Left lobe of liver (tissue), 2 donors: ENCODE measurements at regions not wholly inside any gene's neighbourhood (a gene's known extent, or its start where the extent isn't known, plus 50 kb on each side); places are given as distances from the start of the nearest gene placed in this dataset.
A peak's percentile ranks its signal among the peaks of the same experiment; 100 is the strongest.
"Not testable (repeated sequence)": the region's sequence is repeated elsewhere in the genome, so short reads cannot be mapped to it uniquely, and the experiment has no call there.

ENCODE experiments used
- ATAC-seq: fragments of 200-7000 bp; cut with Tn5 transposase; one replicate; pipeline ENCODE4 v1.9.1; 2020; ENCODE audit warnings: mild to moderate bottlenecking, moderate library complexity
- DNase-seq: peaks from one replicate; pipeline ENCODE4 v3.0.0-alpha.2; 2020; ENCODE audit warnings: low spot score
- donor health status: DM: no; HTN: no; CAD: no; lungs with moderate emphysema.
- donor health status: DM: no; HTN: yes; CAD: no.

DNA sequence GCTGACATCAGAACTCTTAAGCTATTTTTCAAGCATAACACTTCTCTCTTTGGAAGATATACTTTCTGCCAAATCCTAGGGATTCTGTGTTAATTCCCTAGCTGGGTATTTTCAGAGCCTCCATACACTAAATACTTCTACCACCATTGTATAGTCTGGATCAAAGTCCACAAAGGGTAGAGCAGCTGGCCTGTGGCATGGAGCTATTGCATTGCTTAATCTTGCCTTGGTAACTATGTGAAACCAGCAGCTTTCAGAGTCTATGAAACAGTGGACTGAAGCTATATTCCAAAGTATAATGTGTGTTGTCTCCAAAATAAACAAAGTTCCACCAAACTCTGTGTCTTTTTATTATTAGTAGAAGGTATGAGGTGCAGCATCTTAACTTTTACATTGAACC is 296.9 kb upstream of the CDH19 start:
- no peak for DNase-seq
- ATAC-seq, result peak; percentile 23

DNA sequence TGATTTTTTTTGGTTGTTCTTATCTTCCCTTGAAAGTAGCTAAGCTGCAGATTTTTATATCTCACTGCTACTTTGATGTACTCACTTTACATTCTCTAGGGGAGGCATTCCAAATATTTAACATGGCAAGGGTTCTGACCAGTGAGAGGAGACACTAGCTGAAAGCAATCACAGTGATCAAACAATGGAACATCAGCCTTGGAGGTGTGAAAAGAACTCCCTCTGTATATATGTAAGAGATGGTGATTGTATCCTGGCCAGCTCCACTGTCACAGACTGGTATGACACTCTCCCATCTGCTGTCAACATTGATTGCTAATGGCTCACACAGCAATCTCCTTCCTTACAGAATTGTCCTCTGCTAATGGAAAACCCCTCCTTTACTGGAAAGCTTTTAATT is 291.7 kb upstream of the CDH19 start:
- DNase-seq (no peak), ATAC-seq (no peak)

DNA sequence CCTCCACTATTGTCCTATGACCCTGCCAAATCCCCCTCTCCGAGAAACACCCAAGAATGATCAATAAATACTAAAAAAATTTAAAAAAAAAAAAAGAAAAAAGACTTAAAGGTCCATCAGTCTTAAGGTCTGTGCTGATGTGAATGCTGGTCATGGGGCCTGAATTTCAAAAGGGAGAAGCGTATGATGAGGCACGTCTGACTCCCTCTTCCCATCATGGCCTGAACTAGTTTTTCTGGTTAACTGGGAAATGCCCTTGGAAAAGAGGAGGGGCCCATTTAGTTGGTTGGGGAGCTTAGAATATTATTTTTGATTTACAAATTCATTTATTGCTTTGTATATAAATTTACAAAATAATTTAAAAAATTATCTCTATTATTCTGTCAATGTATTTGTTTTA is 291.0 kb upstream of the CDH19 start:
- DNase-seq (no peak), ATAC-seq (no peak)

DNA sequence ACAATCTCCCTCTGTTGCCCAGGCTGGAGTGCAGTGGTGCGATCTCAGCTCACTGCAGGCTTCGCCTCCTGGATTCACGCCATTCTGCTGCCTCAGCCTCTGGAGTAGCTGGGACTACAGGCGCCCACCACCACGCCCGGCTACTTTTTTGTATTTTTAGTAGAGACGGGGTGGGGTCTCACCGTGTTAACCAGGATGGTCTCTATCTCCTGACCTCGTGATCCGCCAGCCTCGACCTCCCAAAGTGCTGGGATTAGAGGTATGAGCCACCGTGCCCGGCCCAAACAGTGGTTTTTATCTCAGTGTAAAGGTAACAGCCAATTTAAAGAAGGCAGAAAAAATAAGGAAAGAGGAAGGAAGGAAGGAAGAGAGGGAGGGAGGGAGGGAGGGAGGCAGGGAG is 288.5 kb upstream of the CDH19 start:
- not testable (repeated sequence) for DNase-seq, ATAC-seq

DNA sequence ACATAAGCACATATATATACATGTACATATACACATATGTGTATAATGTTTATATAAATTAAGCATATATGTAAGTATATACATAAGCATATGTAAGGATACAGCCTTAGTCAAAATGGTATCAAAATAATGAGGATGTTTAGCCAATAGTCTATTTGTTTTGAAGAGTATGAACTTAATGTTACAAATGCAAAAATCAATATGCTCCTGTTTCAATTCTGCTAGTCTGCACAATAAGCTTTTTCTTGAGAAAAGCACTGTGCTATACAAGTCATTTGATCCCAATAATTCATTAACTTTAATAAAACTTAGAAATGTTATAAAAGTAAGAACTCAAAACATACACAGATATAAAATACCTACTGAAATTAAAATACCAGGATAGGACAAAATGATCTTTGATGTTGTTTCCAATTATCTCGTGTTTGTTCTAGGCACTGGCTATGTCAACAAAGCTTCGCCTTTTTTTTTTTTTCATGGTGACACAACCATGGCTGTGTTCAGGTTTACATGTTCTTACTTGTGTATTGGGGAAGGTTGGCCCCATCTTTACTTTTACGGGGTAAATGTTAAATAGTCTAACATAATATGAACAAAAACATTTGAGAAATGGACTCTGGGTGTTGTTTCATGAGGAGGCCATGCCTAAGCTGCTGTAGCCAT is 271.1 kb upstream of the CDH19 start:
- DNase-seq (no peak), ATAC-seq (peak; percentile 82)

DNA sequence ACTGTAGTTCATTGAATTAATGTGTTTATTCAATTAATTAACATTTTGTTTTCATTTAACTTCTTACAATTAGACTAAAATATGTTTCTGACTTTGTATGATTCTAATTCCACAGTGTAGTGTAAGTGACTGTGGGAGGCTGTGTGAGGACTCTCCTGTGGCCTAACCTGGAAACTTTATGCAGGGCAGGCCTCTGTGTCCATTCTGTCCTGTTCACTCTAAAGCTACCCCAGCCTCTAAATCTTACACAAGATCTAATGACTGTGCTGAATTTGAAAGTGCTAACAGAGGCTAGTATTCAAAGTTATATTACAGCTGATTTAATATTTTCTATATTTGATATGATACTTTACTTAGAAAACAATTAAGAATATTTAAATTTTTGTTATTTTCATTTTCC is 270.5 kb upstream of the CDH19 start:
- DNase-seq (no peak), ATAC-seq (peak; percentile 67)

DNA sequence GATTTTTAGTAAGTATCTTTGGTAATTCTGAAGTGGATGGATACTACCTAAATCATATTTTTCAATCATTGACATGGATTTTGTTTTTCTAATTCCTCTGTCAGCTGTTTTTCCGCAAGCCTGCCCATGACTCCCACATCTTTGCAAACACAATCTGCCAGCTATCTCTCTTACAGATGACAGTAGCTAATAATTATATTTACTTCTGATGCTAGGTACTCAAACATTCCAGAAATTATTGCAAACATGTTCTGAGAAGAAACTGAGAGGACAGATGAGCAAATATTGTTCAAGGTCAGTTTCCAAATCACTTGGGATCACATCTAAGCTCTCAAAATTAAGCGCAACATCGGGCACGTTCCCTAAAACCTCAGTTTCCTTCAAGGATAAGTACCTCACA is 270.0 kb upstream of the CDH19 start:
- DNase-seq (no peak), ATAC-seq (peak; percentile 45)

DNA sequence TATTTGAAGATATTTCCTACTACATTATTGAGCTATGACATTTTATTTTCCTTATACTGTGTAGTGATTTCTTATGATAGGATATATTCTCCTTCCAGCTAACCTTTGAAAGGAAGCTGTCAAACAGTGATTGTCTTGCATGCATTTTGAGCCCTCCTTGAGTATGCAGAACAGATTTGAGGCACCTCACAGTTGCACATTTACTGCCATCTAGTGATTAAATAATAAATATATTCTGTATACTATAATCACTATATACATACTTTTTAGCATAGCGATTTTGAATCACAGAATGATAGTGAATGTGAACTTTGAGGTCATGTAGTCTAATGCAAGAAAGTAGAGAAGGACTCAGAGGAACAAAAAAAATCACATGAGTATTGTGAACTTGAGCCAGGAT is 268.4 kb upstream of the CDH19 start:
- DNase-seq (no peak), ATAC-seq (peak; percentile 62)

DNA sequence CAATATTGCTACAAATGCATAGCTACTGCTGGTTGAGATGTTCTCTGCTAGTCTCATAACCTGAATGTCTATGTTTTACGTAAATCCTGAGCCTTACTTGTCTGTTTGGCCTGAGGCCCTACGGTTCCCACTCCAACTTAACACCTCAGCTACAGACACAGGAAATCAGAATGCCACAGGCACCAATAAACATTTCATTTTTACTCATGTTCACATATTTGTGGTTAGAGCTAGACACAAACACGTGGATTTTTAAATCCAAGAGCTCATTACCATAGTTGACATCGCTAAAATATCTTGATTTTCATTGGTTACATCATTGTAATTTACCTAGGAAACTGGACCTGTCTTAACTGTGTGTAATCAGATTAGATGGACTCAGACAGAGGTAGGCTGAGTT is 263.8 kb upstream of the CDH19 start:
- ATAC-seq (no peak), DNase-seq (no peak)

DNA sequence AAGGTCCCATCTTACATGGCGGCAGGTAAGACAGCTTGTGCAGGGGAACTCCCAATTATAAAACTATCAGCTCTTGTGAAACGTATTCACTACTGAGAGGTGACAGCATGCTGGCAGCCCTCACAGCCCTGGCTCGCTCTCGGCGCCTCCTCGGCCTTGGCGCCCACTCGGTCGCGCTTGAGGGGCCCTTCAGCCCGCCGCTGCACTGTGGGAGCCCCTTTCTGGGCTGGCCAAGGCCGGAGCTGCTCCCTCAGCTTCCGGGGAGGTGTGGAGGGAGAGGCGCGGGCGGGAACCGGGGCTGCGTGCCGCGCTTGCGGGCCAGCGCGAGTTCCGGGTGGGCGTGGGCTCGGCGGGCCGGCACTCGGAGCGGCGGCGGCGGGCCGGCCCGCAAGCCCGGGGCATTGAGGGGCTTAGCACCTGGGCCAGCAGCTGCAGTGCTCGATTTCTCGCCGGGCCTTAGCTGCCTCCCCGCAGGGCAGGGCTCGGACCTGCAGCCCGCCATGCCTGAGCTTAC is 262.6 kb upstream of the CDH19 start:
- not testable (repeated sequence) for DNase-seq

DNA sequence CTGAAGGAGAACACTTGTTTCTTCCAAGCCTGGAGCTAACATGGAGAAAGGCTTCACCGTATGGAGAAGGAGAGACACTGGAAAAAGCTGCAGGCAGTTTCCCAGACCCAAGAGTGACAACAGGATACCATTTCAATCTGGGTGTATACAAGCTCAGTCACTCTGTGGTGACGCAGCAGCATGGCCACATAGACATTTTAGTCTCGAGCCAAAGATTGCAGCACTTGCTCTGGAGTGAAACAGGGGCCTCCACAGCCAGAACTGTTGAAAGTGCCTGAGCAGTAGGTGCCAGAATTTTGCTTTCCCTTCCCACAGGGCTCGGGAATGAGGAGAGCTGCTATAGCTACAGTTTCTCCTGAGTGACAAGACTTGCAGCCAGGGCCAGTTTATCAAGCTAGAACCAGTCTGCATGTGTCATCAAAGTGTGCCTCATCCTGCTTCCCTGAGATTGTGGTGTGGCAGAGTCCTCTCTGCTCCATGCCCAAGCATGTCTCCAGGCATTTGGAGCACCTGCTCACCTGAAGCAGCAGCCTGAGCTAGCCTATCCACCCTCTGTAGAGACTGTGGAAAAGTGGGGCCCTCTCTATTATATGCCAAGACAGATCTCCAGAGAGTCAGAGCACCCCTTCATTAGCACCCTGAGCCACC is 234.6 kb upstream of the CDH19 start:
- ATAC-seq, result no peak
- no peak for DNase-seq

More for the DNA sequence above, 262.6 kb upstream of the CDH19 start:
- ATAC-seq, result not testable (repeated sequence)

DNA sequence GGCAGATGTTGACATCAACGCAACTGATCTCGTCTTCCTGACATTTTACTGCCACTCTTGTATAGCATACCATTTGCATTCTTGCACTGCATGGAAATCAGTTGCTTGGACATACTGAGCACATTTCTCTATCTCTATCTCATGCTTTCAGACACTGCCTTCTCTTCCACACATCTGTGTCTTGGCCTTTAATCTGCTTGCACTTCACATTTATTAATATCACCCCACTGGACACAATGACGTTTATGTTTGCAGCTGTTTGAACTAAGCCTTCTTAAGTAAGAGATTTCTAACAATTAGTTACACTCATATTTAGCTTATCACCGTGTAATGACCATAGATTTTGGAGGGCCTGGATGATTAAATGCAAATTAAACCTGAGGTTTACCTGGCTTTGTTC is 229.8 kb upstream of the CDH19 start:
- DNase-seq (no peak), ATAC-seq (no peak)

DNA sequence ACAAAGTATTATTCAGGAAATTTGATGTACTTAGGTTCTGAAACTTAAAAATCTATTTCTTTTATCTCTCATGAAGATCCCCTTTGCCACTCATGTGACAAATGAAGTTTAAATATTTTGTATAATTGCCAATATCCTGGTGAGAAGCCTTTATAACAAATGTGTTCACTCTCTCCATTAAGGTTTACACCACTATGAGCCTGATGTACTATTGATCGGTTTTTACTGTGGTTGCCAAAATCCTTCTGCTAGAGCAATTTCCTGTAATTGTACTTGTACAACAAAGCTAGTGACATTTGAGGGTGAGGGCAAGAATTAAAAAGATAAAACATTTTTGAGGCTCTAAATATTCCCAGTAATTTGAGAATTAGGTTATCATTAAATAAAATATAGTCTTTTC is 222.3 kb upstream of the CDH19 start:
- DNase-seq, result no peak

DNA sequence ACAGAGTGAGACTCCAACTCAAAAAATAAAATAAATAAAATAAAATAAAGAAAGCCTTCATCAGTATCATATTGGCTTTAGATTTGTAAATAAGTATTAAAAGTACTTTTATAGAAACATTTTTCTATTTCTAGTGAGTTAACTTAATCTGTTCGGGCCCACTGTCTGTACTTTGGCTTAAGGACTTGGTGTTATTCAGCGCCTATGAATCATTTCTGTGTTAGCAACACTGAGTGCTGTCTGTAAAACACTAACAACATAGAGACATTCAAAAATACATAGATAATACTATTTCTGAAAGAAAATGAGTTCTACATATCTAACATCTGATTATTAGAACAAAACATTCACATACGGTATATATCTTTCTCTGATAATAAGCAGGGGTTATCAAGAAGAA is 221.5 kb upstream of the CDH19 start:
- no peak for ATAC-seq
- no peak for DNase-seq

More for the DNA sequence above, 222.3 kb upstream of the CDH19 start:
- ATAC-seq, result peak; percentile 76

DNA sequence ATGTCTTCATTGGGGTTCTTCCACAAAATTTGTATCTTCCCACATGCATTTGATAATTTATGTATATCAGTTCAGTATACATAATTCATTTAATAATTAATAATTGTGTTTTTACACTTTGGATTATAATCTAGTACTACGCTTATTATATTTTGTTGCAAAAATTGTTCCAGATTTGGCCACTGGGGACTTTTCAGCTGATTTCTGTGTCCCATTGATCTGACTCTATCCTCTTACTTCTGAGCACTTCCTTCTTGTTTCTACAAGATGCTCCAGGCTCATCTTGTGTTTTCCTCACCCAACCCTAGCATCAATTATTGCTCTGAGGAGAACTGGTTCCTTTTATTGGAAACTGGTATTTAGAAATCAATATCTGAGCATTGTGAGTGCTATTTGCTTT is 215.3 kb upstream of the CDH19 start:
- ATAC-seq, result no peak
- DNase-seq, result no peak

DNA sequence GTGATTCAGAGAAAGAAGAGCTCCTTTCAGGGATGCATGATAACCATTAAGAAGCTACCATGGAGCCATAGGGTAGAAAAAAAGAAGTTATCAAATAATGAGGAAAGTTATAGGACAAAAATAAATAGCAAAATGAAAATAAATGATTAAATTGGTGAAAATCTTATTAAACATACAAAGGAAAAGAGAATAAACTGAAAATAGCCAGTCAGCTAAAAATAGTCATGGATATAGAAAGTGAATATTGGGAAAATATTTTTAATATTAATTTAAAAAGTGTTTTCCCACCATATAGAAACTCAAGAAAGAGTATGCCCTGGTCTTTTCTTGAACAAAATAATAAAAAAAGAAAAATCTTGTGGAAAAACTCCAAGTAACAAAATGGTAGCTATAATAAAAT is 209.2 kb upstream of the CDH19 start:
- no peak for DNase-seq
- ATAC-seq, result no peak

DNA sequence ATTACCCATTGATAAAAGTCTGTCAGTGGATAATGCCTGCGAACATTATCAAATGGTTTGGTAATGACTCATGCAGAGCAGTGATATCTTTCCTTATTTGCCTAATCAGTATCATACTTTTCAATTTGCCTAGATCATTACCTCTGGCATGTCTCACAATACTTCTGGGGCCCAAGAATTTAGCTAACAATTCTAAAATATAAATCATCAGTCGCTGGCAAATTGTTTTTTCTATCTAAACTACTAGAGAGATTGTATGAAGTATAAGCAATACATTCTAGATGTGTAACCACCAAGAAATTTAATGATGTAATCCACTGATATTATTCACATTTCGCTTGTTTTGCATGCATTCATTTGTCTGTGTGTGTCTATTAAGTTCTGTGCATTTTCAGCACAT is 191.2 kb upstream of the CDH19 start:
- ATAC-seq (no peak), DNase-seq (no peak)

DNA sequence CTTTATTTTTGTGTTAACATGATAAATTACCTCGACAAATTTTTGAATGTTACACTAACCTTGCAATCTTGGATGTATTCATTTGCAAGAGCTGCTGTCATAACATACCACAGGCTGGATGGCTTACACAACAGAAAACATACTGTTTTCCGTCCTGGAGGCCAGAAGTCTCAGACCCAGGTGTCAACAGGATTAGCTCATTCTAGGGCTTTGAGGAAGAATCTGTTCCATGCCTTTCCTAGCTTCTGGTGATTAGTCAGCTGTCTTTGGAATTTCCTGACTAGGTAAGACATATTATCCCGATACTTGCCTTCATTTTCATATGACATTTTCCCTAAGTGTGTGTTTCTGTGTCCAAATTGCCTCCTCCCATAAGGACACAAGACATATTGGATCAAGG is 188.6 kb upstream of the CDH19 start:
- ATAC-seq (no peak), DNase-seq (no peak)

DNA sequence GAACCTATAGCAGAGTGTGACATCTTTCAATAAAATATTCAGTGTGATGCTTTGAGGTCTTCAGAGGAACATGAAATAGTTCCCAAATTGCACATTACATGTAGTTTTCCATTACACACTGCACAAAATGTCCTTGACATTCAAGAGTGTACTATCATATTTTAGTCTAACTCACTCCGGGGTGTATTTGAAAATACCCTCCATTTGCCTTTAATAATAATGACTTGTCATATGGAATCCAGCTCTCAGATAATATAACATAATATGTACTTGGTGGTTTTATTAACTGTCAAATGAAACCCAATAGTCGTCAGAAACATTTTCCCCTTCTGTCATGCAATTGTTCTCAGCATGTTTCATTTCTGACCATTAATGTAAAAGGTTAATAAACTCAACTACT is 176.7 kb upstream of the CDH19 start:
- DNase-seq (no peak), ATAC-seq (no peak)

DNA sequence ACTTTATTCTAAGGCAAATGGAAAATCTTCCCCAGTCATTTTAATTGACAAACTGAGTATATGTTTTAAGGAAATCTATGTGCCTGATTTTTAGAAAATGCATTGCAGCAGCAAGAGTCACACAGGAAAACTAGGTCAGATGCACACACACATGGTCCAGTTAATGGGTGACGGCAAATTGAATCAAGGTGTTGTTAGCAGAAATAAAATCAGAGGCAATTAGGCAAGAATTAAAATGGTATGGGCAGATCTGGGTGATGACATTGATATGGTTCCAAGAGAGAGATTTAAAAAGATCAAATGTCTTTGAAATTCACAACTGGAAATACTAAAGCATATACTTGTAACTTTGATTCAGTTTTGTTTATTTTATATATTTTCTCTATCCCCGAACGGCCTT is 174.2 kb upstream of the CDH19 start:
- no peak for DNase-seq
- ATAC-seq, result no peak

DNA sequence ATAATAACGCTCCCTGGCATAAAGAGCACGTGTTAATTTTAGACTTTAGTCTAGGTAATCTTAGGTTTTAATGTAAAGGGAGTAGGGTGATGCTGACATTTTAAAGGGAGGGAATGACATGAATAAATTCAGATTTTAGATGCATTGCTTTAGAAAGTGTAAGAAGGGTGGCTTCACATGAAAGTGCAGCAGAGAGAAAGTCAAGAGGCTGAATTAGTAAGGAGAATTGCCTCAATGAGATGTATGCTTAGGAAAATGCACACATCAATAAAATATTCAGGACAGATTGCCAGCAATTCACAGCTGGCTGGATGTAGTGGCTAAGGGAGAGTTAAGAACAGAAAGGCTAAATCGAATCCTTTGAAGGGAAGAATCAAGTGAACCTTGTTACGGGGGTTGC is 165.5 kb upstream of the CDH19 start:
- no peak for ATAC-seq
- no peak for DNase-seq

DNA sequence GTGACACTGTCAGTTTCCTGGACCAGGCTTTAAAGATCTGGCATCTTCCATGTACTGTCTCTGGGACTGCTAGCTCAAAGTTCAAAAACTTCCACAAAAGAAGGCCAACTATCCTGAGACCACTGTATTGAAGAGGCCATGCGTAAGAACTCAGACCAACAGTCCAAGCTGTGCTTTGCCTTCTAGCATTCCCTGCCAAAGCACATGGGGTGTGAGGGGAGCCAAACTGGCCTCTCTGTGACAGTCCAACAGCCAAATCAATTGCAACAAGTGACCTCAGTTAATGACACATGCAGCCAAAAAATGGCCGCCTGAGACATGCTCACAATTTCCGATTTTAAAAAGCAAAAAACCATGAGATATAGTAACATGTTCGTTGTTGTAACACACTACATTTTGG is 160.3 kb upstream of the CDH19 start:
- ATAC-seq, result no peak
- DNase-seq, result no peak

DNA sequence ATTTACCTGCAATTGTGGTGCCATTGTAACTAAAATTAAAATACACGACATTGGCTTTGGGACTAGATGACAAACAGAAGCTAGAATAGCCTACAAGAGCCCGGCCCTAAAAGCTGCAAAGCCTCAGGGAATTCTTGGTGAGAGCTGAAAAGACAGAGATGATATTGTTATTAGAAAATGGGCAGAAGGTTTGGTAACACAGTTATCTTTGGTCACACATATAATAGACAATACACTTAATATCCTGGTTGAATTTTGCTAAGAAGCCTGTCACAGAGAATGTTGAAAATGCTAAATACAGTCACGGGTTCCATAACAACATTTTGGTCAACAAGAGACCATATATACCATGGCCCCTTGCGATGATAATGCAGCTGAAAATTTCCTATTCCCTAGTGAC is 157.3 kb upstream of the CDH19 start:
- DNase-seq, result no peak
- no peak for ATAC-seq
